ENCODE measurements at regions not wholly inside any gene's neighbourhood (a gene's known extent, or its start where the extent isn't known, plus 50 kb on each side); places are given as distances from the start of the nearest gene placed in this dataset.

- FAIRE-seq (no peak), DNase-seq (ENCODE audit: low spot score) (no peak), ATAC-seq (no peak)
- CTCF ChIA-PET (ENCODE audit: low intra/inter-chr PET ratio, low total read pairs) = no interaction called here
- POLR2A ChIA-PET = no interaction called here
- TF ChIP-seq ZBTB38 (CRISPR knock-in tag; IDR thresholded peaks at IDR 0.05) (no peak), AKAP8 (CRISPR knock-in tag; IDR thresholded peaks at IDR 0.05) (no peak), CSRNP2 (CRISPR knock-in tag; conservative IDR thresholded peaks at IDR 0.05; ENCODE audit: low read depth) (no peak), NFE2L2 (IDR thresholded peaks at IDR 0.05; ENCODE audit: low read length) (no peak)
- Histone ChIP-seq H4K20me1 (ENCODE audit: insufficient read depth, low read length) (no peaks in the 10 kb centered on the region), H3K27ac (ENCODE audit: extremely low read length, insufficient read depth, low read length) (no peak overlapping the region), H3K4me1 (ENCODE audit: insufficient read depth, low read length) (no peaks in the 10 kb centered on the region), H3K9ac (ENCODE audit: insufficient read depth, low read depth, low read length) (no peak overlapping the region), H2AFZ (ENCODE audit: low read length) (no peak overlapping the region), H3K27me3 (ENCODE audit: control insufficient read depth in 1 of 2, insufficient read depth in 2 of 2, low read length in 2 of 2) (no peaks in the 10 kb centered on the region; a peak in 1 of 5 replicates), H3K4me3 (replicated peaks in 1 of 3; ENCODE audit: insufficient read depth in 1 of 3, low read depth in 2 of 3, low read length in 3 of 3) (no peak overlapping the region), H3K36me3 (replicated peaks in 1 of 2; ENCODE audit: control insufficient read depth in 1 of 2, insufficient read depth in 2 of 2, low read length in 2 of 2) (no peaks in the 10 kb centered on the region), H3K79me2 (ENCODE audit: insufficient read depth, low read length) (no peaks in the 10 kb centered on the region), H3K9me3 (ENCODE audit: low read length) (no peaks in the 10 kb centered on the region), H3K4me2 (ENCODE audit: low read depth, low read length) (no peak overlapping the region)
- BruUV-seq (replicated peaks) = no TSS peak
- in situ Hi-C loops (cut with HindIII; ENCODE audit: extremely low pct_ligation_motif_present, low pct_unique_long_range_greater_than_20kb) (no loop called here), intact Hi-C loops (cut with micrococcal nuclease; ENCODE audit: unreplicated experiment) (no loop called here)
These were observed 1650.6 kb upstream of the IGFBP7 start for GRCh38 chr4:58760737-58761136.

GRCh38 chr4:58760100-58760499 lies 1649.9 kb upstream of the IGFBP7 start:
- no peak for TF ChIP-seq RCOR2 (CRISPR knock-in tag; IDR thresholded peaks at IDR 0.05)
- no peak for TF ChIP-seq HHEX (CRISPR knock-in tag; IDR thresholded peaks at IDR 0.05)
- TF ChIP-seq ZNF264 (CRISPR knock-in tag; IDR thresholded peaks at IDR 0.05) = no peak
- no peak for TF ChIP-seq KDM5B (CRISPR knock-in tag; IDR thresholded peaks at IDR 0.05; ENCODE audit: borderline replicate concordance)
- no peak for TF ChIP-seq RNF2 (conservative IDR thresholded peaks at IDR 0.05; ENCODE audit: low read depth)
- TF ChIP-seq ZNF850 (CRISPR knock-in tag; conservative IDR thresholded peaks at IDR 0.05) = no peak
- TF ChIP-seq ZNF580 (CRISPR knock-in tag; IDR thresholded peaks at IDR 0.05; ENCODE audit: borderline replicate concordance, low read depth) = no peak
- no peak for TF ChIP-seq CCDC6 (CRISPR knock-in tag; IDR thresholded peaks at IDR 0.05)
- TF ChIP-seq MIER3 (CRISPR knock-in tag; IDR thresholded peaks at IDR 0.05; ENCODE audit: borderline replicate concordance) = no peak
- TF ChIP-seq NBN (conservative IDR thresholded peaks at IDR 0.05) = no peak
- TF ChIP-seq ZBTB7B (CRISPR knock-in tag; IDR thresholded peaks at IDR 0.05) = no peak
- no peak for TF ChIP-seq SP4 (CRISPR knock-in tag; IDR thresholded peaks at IDR 0.05)
- no peak for TF ChIP-seq ZNF230 (CRISPR knock-in tag; IDR thresholded peaks at IDR 0.05)
- no peak for TF ChIP-seq CC2D1A (CRISPR knock-in tag; IDR thresholded peaks at IDR 0.05)
- TF ChIP-seq TBX2 (CRISPR knock-in tag; IDR thresholded peaks at IDR 0.05; ENCODE audit: borderline replicate concordance) = no peak
- no peak for TF ChIP-seq ZNF383 (CRISPR knock-in tag; IDR thresholded peaks at IDR 0.05; ENCODE audit: borderline replicate concordance)
- TF ChIP-seq ZBTB7A (CRISPR knock-in tag; IDR thresholded peaks at IDR 0.05) = no peak
- no peak for TF ChIP-seq ZBTB20 (CRISPR knock-in tag; IDR thresholded peaks at IDR 0.05; ENCODE audit: borderline replicate concordance, low read depth)
- TF ChIP-seq CHD2 (IDR thresholded peaks at IDR 0.05; ENCODE audit: low read depth, low read length) = no peak
- no peaks in the 10 kb centered on the region for H3K79me2 ChIP-seq (ENCODE audit: insufficient read depth, low read length)
- DNase-seq (ENCODE audit: low spot score) (no peak), ATAC-seq (no peak), FAIRE-seq (no peak)
- CTCF ChIA-PET (ENCODE audit: low intra/inter-chr PET ratio, low total read pairs) = no interaction called here
- no TSS peak for BruUV-seq (replicated peaks)
- no peaks in the 10 kb centered on the region for H3K9me3 ChIP-seq (ENCODE audit: low read length)
- H3K36me3 ChIP-seq (replicated peaks in 1 of 2; ENCODE audit: control insufficient read depth in 1 of 2, insufficient read depth in 2 of 2, low read length in 2 of 2) = no peaks in the 10 kb centered on the region
- WGBS (ENCODE audit: low lambda C conversion rate) = 0% methylated on average over 1 of the region's 1 CpG
- POLR2A ChIA-PET = no interaction called here
- no peaks in the 10 kb centered on the region for H4K20me1 ChIP-seq (ENCODE audit: insufficient read depth, low read length)
- no peak overlapping the region for H2AFZ ChIP-seq (ENCODE audit: low read length)
- H3K27ac ChIP-seq (ENCODE audit: extremely low read length, insufficient read depth, low read length) = no peak overlapping the region
- in situ Hi-C loops (cut with HindIII; ENCODE audit: extremely low pct_ligation_motif_present, low pct_unique_long_range_greater_than_20kb) = no loop called here
- intact Hi-C loops (cut with micrococcal nuclease; ENCODE audit: unreplicated experiment) = no loop called here
- H3K4me3 ChIP-seq (replicated peaks in 1 of 3; ENCODE audit: insufficient read depth in 1 of 3, low read depth in 2 of 3, low read length in 3 of 3) = no peak overlapping the region
- H3K27me3 ChIP-seq (ENCODE audit: control insufficient read depth in 1 of 2, insufficient read depth in 2 of 2, low read length in 2 of 2) = no peaks in the 10 kb centered on the region; a peak in 1 of 5 replicates
- no peak overlapping the region for H3K4me2 ChIP-seq (ENCODE audit: low read depth, low read length)
- no peak overlapping the region for H3K9ac ChIP-seq (ENCODE audit: insufficient read depth, low read depth, low read length)
- H3K4me1 ChIP-seq (ENCODE audit: insufficient read depth, low read length) = no peaks in the 10 kb centered on the region

Data from HepG2 (cell line).